BLaER1 treated with 17β-estradiol and CSF1 and Interleukin-3, amounts not matched to agents 10 nM and 100 nM (cell line): ENCODE measurements at regions not wholly inside any gene's neighbourhood (a gene's known extent, or its start where the extent isn't known, plus 50 kb on each side); places are given as distances from the start of the nearest gene placed in this dataset.
"Not testable (repeated sequence)": the region's sequence is repeated elsewhere in the genome, so short reads cannot be mapped to it uniquely, and the experiment has no call there.

Experiments
- H3K27ac ChIP-seq, 11 experiments: shearing (Covaris generic); formaldehyde crosslinking; 2 replicates each; pipeline ENCODE4 v1.8.1; 2022
- H3K27me3 ChIP-seq, 11 experiments: shearing (Covaris generic); formaldehyde crosslinking; 2 replicates each; pipeline ENCODE4 v1.8.1; 2022
- H3K36me3 ChIP-seq, 11 experiments: shearing (Covaris generic); formaldehyde crosslinking; 2 replicates each; pipeline ENCODE4 v1.8.1; 2022
- H3K4me1 ChIP-seq, 10 experiments: shearing (Covaris generic); formaldehyde crosslinking; 2 replicates each; pipeline ENCODE4 v1.8.1; 2022
- H3K4me2 ChIP-seq, 11 experiments: shearing (Covaris generic); formaldehyde crosslinking; 2 replicates each; pipeline ENCODE4 v1.8.1; 2022
- H3K4me3 ChIP-seq, 10 experiments: shearing (Covaris generic); formaldehyde crosslinking; 2 replicates each; pipeline ENCODE4 v1.8.1; 2022
- H3K9ac ChIP-seq, 11 experiments: shearing (Covaris generic); formaldehyde crosslinking; 2 replicates each; pipeline ENCODE4 v1.8.1; 2022
- H3K9me3 ChIP-seq, 11 experiments: shearing (Covaris generic); formaldehyde crosslinking; replicated peaks in 1 of 11; 2 replicates each; pipeline ENCODE4 v1.8.1; 2022
- H4K20me1 ChIP-seq, 11 experiments: shearing (Covaris generic); formaldehyde crosslinking; 2 replicates each; pipeline ENCODE4 v1.8.1; 2022

- not testable (repeated sequence) for H4K20me1 ChIP-seq, H3K4me3 ChIP-seq, H3K9me3 ChIP-seq, H3K36me3 ChIP-seq, H3K27me3 ChIP-seq
- Histone ChIP-seq H3K27ac (peak overlapping the region in 7 of 11 experiments; percentile 36 to 66 (median 49); a peak in 8 of 22 replicates), H3K4me2 (peak overlapping the region in 10 of 11 experiments; percentile 29 to 77 (median 62); a peak in 16 of 22 replicates), H3K4me1 (peaks cover 4 to 19% (median 9%) of the 10 kb centered on the region in 10 experiments; a peak in 16 of 20 replicates), H3K9ac (peak overlapping the region in 2 of 11 experiments; percentile 39 to 43; a peak in 3 of 22 replicates)
These were observed 372.4 kb downstream of the BCL2L11 start for GRCh38 chr2:111492995-111493719.

GRCh38 chr2:111493720-111494078 lies 373.0 kb downstream of the BCL2L11 start:
- Histone ChIP-seq H3K4me2 (peak overlapping the region in 10 of 11 experiments; percentile 29 to 77 (median 62); a peak in 16 of 22 replicates), H3K27ac (peak overlapping the region in 7 of 11 experiments; percentile 36 to 66 (median 49); a peak in 8 of 22 replicates), H3K4me1 (peaks cover 4 to 19% (median 9%) of the 10 kb centered on the region in 10 experiments; a peak in 16 of 20 replicates), H3K9ac (peak overlapping the region in 2 of 11 experiments; percentile 39 to 43; a peak in 3 of 22 replicates)
- H3K9me3 ChIP-seq, H3K4me3 ChIP-seq, H4K20me1 ChIP-seq, H3K27me3 ChIP-seq, H3K36me3 ChIP-seq: not testable (repeated sequence)

GRCh38 chr2:111494288-111494980 lies 373.7 kb downstream of the BCL2L11 start:
- Histone ChIP-seq H3K27ac (peak overlapping the region in 2 of 11 experiments; percentile 13 to 36; a peak in 2 of 22 replicates), H3K4me1 (peaks cover 4 to 19% (median 9%) of the 10 kb centered on the region in 10 experiments; a peak in 16 of 20 replicates), H3K4me3 (peak overlapping the region in 1 of 10 experiments; percentile 44; a peak in 1 of 20 replicates), H3K4me2 (peak overlapping the region in 9 of 11 experiments; percentile 41 to 63 (median 54); a peak in 16 of 22 replicates)
- H3K36me3 ChIP-seq, H4K20me1 ChIP-seq, H3K9ac ChIP-seq, H3K9me3 ChIP-seq, H3K27me3 ChIP-seq: not testable (repeated sequence)

- H3K27me3 ChIP-seq, H3K9me3 ChIP-seq, H3K27ac ChIP-seq, H4K20me1 ChIP-seq, H3K36me3 ChIP-seq, H3K9ac ChIP-seq: not testable (repeated sequence)
- peak overlapping the region in 1 of 10 experiments; percentile 44; a peak in 1 of 20 replicates for H3K4me3 ChIP-seq
- peak overlapping the region in 8 of 11 experiments; percentile 47 to 63 (median 57); a peak in 11 of 22 replicates for H3K4me2 ChIP-seq
- H3K4me1 ChIP-seq: peaks cover 4 to 19% (median 9%) of the 10 kb centered on the region in 10 experiments; a peak in 16 of 20 replicates
These were observed 374.2 kb downstream of the BCL2L11 start for GRCh38 chr2:111494981-111495315.

GRCh38 chr2:111495636-111496035 lies 374.9 kb downstream of the BCL2L11 start:
- not testable (repeated sequence) for H3K4me3 ChIP-seq, H3K27me3 ChIP-seq, H3K9ac ChIP-seq

GRCh38 chr2:111496176-111496575 lies 375.5 kb downstream of the BCL2L11 start:
- peaks cover 4 to 19% (median 9%) of the 10 kb centered on the region in 10 experiments; a peak in 16 of 20 replicates for H3K4me1 ChIP-seq
- peak overlapping the region in 4 of 11 experiments; percentile 12 to 46 (median 36); a peak in 3 of 22 replicates for H3K4me2 ChIP-seq
- not testable (repeated sequence) for H3K27me3 ChIP-seq, H3K36me3 ChIP-seq, H3K9me3 ChIP-seq, H3K27ac ChIP-seq, H3K9ac ChIP-seq, H3K4me3 ChIP-seq, H4K20me1 ChIP-seq

More at GRCh38 chr2:111495636-111496035, 374.9 kb downstream of the BCL2L11 start:
- H3K27ac ChIP-seq, H3K36me3 ChIP-seq, H4K20me1 ChIP-seq, H3K9me3 ChIP-seq: not testable (repeated sequence)
- Histone ChIP-seq H3K4me2 (peak overlapping the region in 4 of 11 experiments; percentile 12 to 46 (median 36); a peak in 3 of 22 replicates), H3K4me1 (peaks cover 4 to 19% (median 9%) of the 10 kb centered on the region in 10 experiments; a peak in 16 of 20 replicates)

GRCh38 chr2:111496860-111497259 lies 376.1 kb downstream of the BCL2L11 start:
- H3K27ac ChIP-seq, H3K9me3 ChIP-seq, H3K4me2 ChIP-seq, H3K4me3 ChIP-seq, H3K9ac ChIP-seq, H3K27me3 ChIP-seq, H4K20me1 ChIP-seq, H3K36me3 ChIP-seq: not testable (repeated sequence)
- peaks cover 4 to 19% (median 9%) of the 10 kb centered on the region in 10 experiments; a peak in 16 of 20 replicates for H3K4me1 ChIP-seq

- H3K9ac ChIP-seq, H3K36me3 ChIP-seq, H3K27me3 ChIP-seq, H3K9me3 ChIP-seq, H3K4me2 ChIP-seq, H3K27ac ChIP-seq, H4K20me1 ChIP-seq, H3K4me3 ChIP-seq: not testable (repeated sequence)
- H3K4me1 ChIP-seq: peaks cover 4 to 19% (median 9%) of the 10 kb centered on the region in 10 experiments; a peak in 16 of 20 replicates
These were observed 376.6 kb downstream of the BCL2L11 start for GRCh38 chr2:111497270-111497669.

- not testable (repeated sequence) for H3K36me3 ChIP-seq, H3K9me3 ChIP-seq, H3K9ac ChIP-seq, H3K27ac ChIP-seq, H3K27me3 ChIP-seq, H3K4me1 ChIP-seq, H4K20me1 ChIP-seq, H3K4me3 ChIP-seq, H3K4me2 ChIP-seq
These were observed 379.9 kb downstream of the BCL2L11 start for GRCh38 chr2:111500536-111501062.

- not testable (repeated sequence) for H3K36me3 ChIP-seq, H3K4me2 ChIP-seq, H3K4me1 ChIP-seq, H3K27ac ChIP-seq, H3K27me3 ChIP-seq, H3K4me3 ChIP-seq, H3K9ac ChIP-seq, H3K9me3 ChIP-seq, H4K20me1 ChIP-seq
These were observed 380.0 kb downstream of the ANAPC1 start for GRCh38 chr2:111503844-111504570.

GRCh38 chr2:111504571-111504942 lies 379.4 kb downstream of the ANAPC1 start:
- H3K27ac ChIP-seq, H3K27me3 ChIP-seq, H3K4me3 ChIP-seq, H3K36me3 ChIP-seq, H3K4me1 ChIP-seq, H3K9me3 ChIP-seq, H4K20me1 ChIP-seq, H3K4me2 ChIP-seq, H3K9ac ChIP-seq: not testable (repeated sequence)

GRCh38 chr2:111505267-111505666 lies 378.7 kb downstream of the ANAPC1 start:
- not testable (repeated sequence) for H3K4me1 ChIP-seq, H3K9ac ChIP-seq, H4K20me1 ChIP-seq, H3K4me2 ChIP-seq, H3K27ac ChIP-seq, H3K9me3 ChIP-seq, H3K4me3 ChIP-seq, H3K36me3 ChIP-seq, H3K27me3 ChIP-seq

- H3K9me3 ChIP-seq, H3K4me2 ChIP-seq, H3K9ac ChIP-seq, H4K20me1 ChIP-seq, H3K27me3 ChIP-seq, H3K27ac ChIP-seq, H3K4me1 ChIP-seq, H3K4me3 ChIP-seq, H3K36me3 ChIP-seq: not testable (repeated sequence)
These were observed 377.1 kb downstream of the ANAPC1 start for GRCh38 chr2:111506936-111507335.
